ENCODE measurements at regions not wholly inside any gene's neighbourhood (a gene's known extent, or its start where the extent isn't known, plus 50 kb on each side); places are given as distances from the start of the nearest gene placed in this dataset.

DNA sequence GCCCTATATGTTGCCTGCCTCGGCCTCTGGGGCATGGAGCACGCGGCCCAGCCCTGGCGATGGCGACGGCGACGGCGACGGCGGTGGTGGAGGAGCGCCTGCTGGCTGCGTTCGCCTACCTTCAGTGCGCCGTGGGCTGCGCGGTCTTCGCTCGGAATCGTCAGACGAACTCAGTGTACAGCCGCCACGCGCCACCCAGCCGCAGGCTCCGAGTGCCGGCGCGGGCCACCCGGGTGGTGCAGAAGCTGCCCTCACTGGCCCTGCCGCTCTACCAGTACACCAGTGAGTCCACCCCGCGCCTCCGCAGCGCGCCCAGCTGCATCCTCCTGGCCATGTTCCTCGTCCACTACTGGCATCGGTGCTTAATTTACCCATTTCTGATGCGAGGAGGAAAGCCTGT lies 83.7 kb upstream of the F9 start (continued):
- no peak for TF ChIP-seq ZBTB33 (IDR thresholded peaks at IDR 0.05)
- TF ChIP-seq SP1 (IDR thresholded peaks at IDR 0.05), result no peak
- TF ChIP-seq HNF4G (IDR thresholded peaks at IDR 0.05), result no peak
- no peak for TF ChIP-seq RXRA (IDR thresholded peaks at IDR 0.05)
- no peak for TF ChIP-seq NR2F2 (IDR thresholded peaks at IDR 0.05)
- no peak for TF ChIP-seq GABPA (IDR thresholded peaks at IDR 0.05 in 1 of 2, conservative IDR thresholded peaks at IDR 0.05 in 1 of 2)
- no peak for TF ChIP-seq YY1 (IDR thresholded peaks at IDR 0.05)
- no peak for TF ChIP-seq FOXA1 (IDR thresholded peaks at IDR 0.05)
- TF ChIP-seq RAD21 (IDR thresholded peaks at IDR 0.05), result no peak

- no peak overlapping the region for H3K27ac ChIP-seq (ENCODE audit: low read depth in 1 of 2, low read length in 2 of 2)
- peaks cover 0 to 2% (median 0%) of the 10 kb centered on the region in 4 donors for H3K4me1 ChIP-seq (ENCODE audit: control insufficient read depth in 4 of 4, insufficient read depth in 4 of 4, low read length in 3 of 4)
- no peak for DNase-seq (ENCODE audit: low spot score)
- WGBS, result 4% methylated on average over 2 of the region's 2 CpGs
- H3K27me3 ChIP-seq (ENCODE audit: control insufficient read depth in 4 of 4, insufficient read depth in 4 of 4, low read length in 3 of 4), result no peaks in the 10 kb centered on the region
- no peak overlapping the region for H3K9ac ChIP-seq (ENCODE audit: low read depth in 1 of 2, low read length in 2 of 2)
- TF ChIP-seq RAD21 (IDR thresholded peaks at IDR 0.05) (peak; percentile 51 to 64), CTCF (IDR thresholded peaks at IDR 0.05; ENCODE audit: low read depth, low read length, missing input control) (peak; percentile 6), RXRA (IDR thresholded peaks at IDR 0.05) (no peak), YY1 (IDR thresholded peaks at IDR 0.05) (no peak)
- TF ChIP-seq, protein P1, sequence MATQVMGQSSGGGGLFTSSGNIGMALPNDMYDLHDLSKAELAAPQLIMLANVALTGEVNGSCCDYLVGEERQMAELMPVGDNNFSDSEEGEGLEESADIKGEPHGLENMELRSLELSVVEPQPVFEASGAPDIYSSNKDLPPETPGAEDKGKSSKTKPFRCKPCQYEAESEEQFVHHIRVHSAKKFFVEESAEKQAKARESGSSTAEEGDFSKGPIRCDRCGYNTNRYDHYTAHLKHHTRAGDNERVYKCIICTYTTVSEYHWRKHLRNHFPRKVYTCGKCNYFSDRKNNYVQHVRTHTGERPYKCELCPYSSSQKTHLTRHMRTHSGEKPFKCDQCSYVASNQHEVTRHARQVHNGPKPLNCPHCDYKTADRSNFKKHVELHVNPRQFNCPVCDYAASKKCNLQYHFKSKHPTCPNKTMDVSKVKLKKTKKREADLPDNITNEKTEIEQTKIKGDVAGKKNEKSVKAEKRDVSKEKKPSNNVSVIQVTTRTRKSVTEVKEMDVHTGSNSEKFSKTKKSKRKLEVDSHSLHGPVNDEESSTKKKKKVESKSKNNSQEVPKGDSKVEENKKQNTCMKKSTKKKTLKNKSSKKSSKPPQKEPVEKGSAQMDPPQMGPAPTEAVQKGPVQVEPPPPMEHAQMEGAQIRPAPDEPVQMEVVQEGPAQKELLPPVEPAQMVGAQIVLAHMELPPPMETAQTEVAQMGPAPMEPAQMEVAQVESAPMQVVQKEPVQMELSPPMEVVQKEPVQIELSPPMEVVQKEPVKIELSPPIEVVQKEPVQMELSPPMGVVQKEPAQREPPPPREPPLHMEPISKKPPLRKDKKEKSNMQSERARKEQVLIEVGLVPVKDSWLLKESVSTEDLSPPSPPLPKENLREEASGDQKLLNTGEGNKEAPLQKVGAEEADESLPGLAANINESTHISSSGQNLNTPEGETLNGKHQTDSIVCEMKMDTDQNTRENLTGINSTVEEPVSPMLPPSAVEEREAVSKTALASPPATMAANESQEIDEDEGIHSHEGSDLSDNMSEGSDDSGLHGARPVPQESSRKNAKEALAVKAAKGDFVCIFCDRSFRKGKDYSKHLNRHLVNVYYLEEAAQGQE (IDR thresholded peaks at IDR 0.05), result no peak
- H3K9me3 ChIP-seq (ENCODE audit: control insufficient read depth in 4 of 4, low read length in 3 of 4), result no peaks in the 10 kb centered on the region
- H3K36me3 ChIP-seq (ENCODE audit: control insufficient read depth in 4 of 4, insufficient read depth in 3 of 4, low read depth in 1 of 4, low read length in 3 of 4), result no peaks in the 10 kb centered on the region
- H3K4me3 ChIP-seq (ENCODE audit: low read depth in 1 of 3, low read length in 3 of 3), result no peak overlapping the region
Observed at GRCh38 chrX:139429913-139430312, 100.6 kb upstream of the F9 start.

- Histone ChIP-seq H3K27me3 (ENCODE audit: control insufficient read depth in 4 of 4, insufficient read depth in 4 of 4, low read length in 3 of 4) (peaks cover 0 to 2% (median 0%) of the 10 kb centered on the region in 4 donors), H3K36me3 (ENCODE audit: control insufficient read depth in 4 of 4, insufficient read depth in 3 of 4, low read depth in 1 of 4, low read length in 3 of 4) (no peaks in the 10 kb centered on the region), H3K27ac (ENCODE audit: low read depth in 1 of 2, low read length in 2 of 2) (no peak overlapping the region), H3K9me3 (ENCODE audit: control insufficient read depth in 4 of 4, low read length in 3 of 4) (no peaks in the 10 kb centered on the region), H3K9ac (ENCODE audit: low read depth in 1 of 2, low read length in 2 of 2) (no peak overlapping the region), H3K4me3 (ENCODE audit: low read depth in 1 of 3, low read length in 3 of 3) (no peak overlapping the region), H3K4me1 (ENCODE audit: control insufficient read depth in 4 of 4, insufficient read depth in 4 of 4, low read length in 3 of 4) (no peaks in the 10 kb centered on the region)
- no peak for DNase-seq (ENCODE audit: low spot score)
- 59% methylated on average over 3 of the region's 3 CpGs for WGBS
- TF ChIP-seq HNF4A (conservative IDR thresholded peaks at IDR 0.05) (no peak), ATF3 (IDR thresholded peaks at IDR 0.05) (no peak), ZBTB33 (IDR thresholded peaks at IDR 0.05) (no peak), YY1 (IDR thresholded peaks at IDR 0.05) (no peak), FOXA1 (IDR thresholded peaks at IDR 0.05) (no peak), NR2F2 (IDR thresholded peaks at IDR 0.05) (no peak), CTCF (IDR thresholded peaks at IDR 0.05; ENCODE audit: low read depth, low read length, missing input control) (no peak)
- TF ChIP-seq, protein P1 (IDR thresholded peaks at IDR 0.05), result no peak
Observed at GRCh38 chrX:139423186-139423585, 107.4 kb upstream of the F9 start.
